ENCODE measurements at regions not wholly inside any gene's neighbourhood (a gene's known extent, or its start where the extent isn't known, plus 50 kb on each side); places are given as distances from the start of the nearest gene placed in this dataset.

- TF ChIP-seq ZNF263 (CRISPR knock-in tag; IDR thresholded peaks at IDR 0.05; ENCODE audit: borderline replicate concordance): no peak
- no peak for TF ChIP-seq SIRT6 (IDR thresholded peaks at IDR 0.05; ENCODE audit: low read depth, low read length)
Measured at GRCh38 chr6:134614606-134615485, 296.9 kb upstream of the SGK1 start.
